Fibroblast of skin of abdomen (primary cell): ENCODE measurements at regions not wholly inside any gene's neighbourhood (a gene's known extent, or its start where the extent isn't known, plus 50 kb on each side); places are given as distances from the start of the nearest gene placed in this dataset.
A peak's percentile ranks its signal among the peaks of the same experiment; 100 is the strongest.
"Not testable (repeated sequence)": the region's sequence is repeated elsewhere in the genome, so short reads cannot be mapped to it uniquely, and the experiment has no call there.

Experiments
- DNase-seq: peaks from one replicate; pipeline ENCODE4 v3.0.0-alpha.2; 2013

DNA sequence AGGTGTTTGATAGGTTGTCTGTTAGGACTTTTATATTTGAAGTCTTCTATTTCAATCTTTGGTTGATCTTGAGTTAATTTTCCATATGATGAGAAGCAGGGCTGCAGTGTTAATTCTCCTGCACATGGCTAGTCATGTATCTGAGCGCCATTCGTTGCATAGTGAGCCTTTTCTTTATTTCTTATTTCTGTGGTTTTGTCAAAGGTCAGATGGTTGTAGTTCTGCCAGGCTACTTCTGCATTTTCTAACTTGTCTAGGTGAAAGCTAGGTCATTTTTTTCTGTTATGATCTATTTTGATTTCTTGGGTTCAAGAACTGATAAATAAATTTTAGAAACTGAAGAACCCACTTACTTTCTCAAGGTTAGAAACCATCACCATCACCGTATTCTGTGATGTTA, 56.7 kb downstream of the CCDC74A start:
- DNase-seq, result no peak

DNA sequence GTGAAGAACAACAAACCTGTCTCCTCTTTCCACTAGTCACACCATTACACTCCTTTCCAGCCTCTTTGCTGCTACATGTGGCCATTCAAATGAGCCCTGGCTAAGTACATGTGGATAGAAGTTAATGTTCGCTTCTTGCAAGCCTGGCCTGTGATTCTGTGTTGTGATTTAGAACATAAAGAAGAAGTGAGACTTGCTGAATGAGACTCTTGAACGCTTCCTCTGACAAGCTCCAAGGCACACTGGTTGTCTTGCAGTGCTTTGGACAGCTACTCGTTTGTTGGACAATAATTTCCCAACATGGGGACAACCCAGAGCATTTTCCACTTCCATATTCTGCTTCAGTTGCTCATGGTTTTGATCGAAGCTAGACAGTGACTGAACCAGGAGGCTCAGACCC, 57.3 kb downstream of the CCDC74A start:
- DNase-seq, result no peak

DNA sequence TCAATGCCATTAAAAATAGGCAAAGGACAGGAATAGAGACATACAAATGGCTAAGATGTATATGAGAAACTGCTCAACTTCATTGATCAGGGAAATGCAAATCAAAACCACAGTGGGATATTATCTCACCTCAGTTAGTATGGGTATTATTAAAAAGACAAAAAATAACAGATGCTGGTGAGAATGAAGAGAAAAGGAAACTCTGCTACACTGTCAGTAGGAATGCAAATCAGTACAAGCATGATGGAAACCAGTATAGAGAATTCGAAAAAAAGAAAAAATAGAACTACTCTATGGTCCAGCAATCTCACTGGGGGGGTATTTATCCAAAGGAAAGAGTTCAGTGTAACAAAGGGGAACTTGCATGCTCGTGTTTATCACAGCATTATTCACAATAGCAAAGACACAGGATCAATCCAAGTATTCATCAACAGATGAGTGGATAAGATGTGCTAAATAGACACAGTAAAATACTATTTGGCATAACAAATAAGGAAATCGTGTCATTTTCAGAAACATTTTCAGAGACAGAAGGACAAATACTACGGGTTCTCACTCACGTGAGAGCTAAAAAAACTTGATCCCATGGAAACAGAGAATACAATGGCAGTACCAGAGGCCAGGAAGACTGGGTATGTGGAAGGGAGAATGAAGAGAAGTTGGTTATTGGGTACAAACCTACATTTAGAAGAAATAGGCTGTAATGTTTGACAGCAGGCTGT, 60.6 kb downstream of the CCDC74A start:
- DNase-seq, result no peak

DNA sequence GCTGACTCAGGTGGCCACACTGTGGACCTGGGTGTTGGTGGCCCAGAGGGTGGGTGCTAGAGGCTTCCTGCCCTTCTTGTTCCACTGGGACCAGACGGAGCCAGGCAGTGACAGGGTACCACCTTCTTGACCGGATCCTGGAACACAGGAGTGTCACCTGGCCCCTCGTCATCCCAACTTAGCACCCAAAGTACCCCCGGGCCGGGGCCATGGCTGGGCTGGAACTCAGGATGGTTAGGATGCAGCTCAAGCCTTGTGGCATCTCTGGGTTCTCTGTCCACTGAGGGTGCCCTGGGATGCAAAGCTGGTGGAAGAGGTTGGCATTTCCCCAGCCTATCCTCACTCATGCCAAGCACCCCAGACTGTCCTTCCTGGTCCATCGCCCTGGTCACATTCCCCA, 61.4 kb downstream of the CCDC74A start:
- DNase-seq, result not testable (repeated sequence)

DNA sequence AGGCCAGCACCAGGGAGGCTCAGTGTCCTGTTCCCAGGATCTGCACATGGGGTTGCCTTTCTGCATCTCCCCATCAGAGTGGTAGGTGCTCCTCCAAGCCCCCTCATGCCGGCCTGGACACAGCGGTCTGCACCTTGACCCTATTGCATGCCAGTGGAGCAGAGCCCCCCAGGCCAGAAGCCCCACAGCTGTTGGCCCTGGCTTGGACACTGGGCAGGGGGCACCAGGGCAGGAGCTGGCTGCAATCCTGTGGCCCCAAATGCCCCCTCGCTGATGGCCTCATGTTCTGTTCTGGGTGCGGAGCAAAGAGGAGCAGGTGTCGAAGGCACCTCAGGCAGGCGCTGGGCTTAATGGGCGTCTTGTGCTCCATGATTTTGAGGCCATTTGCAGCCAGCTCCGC, 62.7 kb downstream of the CCDC74A start:
- DNase-seq, result no peak

DNA sequence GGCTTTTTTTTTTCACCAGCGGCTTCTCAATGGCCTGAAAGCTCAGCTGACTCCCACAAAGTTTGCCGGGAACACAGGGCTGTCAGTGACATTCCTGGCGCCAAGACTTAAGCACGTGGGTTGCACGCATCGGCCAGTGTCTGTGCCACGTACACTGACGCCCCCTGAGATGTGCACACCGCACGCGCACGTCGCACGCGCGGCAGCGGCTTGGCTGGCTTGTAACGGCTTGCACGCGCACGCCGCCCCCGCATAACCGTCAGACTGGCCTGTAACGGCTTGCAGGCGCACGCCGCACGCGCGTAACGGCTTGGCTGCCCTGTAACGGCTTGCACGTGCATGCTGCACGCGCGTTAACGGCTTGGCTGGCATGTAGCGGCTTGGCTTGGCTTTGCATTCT, 63.2 kb downstream of the CCDC74A start:
- DNase-seq, result no peak

DNA sequence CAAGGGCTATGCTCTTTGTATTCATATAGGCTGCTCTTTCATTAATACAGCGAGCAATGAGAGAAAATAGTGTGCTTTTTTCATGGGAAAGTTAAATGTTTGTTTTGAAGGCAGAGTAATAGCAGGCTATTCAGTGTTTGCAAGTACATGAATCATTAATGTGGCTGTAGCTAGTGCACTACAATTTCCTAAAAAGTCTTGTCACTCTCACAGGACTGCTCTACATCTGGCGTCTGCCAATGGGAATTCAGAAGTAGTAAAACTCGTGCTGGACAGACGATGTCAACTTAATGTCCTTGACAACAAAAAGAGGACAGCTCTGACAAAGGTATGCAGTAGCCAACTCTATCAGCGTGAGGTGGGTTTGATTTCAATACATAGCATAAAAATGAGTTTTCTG, 68.9 kb downstream of the CCDC74A start:
- DNase-seq, result not testable (repeated sequence)

DNA sequence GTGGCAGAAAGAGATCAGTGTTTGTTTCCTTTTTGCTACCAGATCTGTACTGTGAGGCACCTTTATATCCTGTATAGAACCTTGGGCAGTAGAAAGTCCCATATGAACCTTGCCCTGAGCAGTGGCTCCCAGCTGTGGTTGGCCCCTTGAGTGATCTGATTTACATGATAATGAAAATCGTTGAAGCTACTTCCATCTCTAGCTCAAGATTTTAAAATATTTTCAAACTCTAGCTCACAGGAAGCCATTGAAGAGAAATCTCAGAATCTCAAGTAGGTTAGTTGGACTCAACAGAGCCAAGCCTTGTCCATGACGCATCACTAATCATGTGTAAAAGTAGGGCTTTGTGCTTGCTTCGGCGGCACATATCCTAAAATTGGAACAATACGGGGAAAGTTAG, 74.8 kb downstream of the CCDC74A start:
- DNase-seq, result not testable (repeated sequence)

DNA sequence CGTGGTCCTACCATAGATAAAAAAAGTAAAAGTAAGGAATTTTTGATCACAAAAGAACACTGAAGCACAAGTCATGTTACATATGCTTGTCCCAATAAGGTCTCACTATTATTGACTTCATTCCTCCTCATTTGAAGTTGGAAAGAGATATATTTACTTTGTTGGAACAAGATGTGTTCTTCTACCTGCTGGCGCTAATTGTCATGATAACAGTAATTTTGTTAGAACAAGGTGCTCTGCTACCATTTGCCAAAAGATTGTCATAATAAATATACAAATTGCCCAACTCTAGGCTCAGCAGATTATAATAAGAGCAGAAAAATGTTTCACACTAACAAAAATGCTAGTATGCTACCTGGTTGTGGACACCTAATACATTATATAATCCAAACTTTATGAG, 77.0 kb downstream of the CCDC74A start:
- DNase-seq, result not testable (repeated sequence)

DNA sequence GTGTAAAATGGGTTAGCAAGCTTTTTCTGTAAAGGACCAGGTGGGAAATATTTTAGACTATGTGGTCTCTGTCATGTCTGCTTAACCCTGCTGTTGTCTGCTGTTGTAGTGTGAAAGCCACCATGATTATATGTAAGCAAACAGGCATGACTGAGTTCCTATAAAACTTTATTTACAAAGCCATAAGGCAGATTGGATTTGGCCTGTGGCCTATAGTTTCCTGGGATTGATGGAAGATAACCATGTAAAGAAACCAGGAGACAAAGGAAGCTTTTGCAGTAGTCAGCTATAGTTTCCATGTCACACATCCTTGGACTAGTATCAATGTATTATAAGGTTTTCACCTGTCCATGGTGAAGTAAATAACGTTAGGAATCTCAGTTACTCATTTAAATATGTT, 78.7 kb downstream of the CCDC74A start:
- DNase-seq, result not testable (repeated sequence)

DNA sequence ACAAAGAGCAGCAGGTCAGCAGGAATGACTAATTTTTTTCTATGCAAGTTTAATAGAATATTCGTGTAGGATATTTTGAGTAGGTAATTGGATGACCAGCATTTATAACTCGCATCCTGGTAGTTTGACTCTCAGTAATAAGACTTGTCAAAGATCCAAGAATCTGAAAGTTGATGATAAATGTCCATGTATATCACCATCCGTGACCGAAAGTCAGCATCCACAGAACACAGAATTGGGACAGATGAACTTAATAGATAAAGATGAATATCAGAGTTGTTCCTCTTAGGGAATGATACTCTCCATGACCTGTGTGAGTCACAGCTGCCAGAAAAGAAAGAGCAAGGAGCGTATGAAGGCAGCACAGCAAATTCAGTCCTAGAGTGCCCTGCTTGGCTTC, 79.4 kb downstream of the CCDC74A start:
- DNase-seq, result peak; percentile 9

DNA sequence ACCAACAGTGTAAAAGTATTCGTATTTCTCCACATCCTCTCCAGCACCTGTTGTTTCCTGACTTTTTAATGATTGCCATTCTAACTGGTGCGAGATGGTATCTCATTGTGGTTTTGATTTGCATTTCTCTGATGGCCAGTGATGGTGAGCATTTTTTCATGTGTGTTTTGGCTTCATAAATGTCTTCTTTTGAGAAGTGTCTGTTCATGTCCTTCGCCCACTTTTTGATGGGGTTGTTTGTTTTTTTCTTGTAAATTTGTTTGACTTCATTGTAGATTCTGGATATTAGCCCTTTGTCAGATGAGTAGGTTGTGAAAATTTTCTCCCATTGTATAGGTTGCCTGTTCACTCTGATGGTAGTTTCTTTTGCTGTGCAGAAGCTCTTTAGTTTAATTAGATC, 86.9 kb downstream of the CCDC74A start:
- DNase-seq, result not testable (repeated sequence)

DNA sequence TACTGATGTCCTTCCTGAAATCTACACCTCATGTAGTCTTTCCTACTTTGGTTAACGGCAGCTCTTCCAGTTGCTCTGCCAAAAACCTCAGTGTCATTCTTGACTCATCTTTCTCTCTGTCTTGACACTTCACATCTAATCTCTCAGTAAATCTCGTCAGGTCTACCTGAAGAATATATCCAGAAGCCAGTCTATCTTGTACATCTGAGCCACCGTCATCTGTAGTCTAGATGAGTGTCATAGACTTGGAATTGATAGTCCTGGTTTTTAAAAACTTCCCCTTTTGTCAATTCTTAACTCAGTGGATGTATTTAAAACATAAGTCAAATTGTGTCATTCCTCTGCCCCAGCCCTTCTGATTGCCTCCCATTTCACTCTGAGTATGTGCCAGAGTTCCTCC, 90.6 kb downstream of the CCDC74A start:
- DNase-seq, result not testable (repeated sequence)

DNA sequence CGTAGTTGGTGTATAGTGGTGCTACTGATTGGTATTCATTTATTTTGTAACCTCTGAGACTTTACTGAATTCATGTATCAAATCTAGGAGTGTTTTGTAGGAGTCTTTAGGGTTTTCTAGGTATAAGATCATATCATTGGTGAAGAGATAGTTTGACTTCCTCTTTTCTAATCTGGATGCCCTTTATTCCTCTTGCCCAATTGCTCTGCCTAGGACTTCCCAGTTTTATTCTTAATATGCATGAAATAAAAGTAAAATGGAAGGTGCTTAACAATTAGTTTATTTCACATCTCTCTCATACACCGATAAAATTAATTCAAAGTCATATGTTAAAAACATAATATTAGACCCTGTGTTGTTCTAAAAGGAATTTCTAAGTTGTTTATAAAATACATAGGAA, 95.2 kb downstream of the CCDC74A start:
- DNase-seq, result not testable (repeated sequence)

DNA sequence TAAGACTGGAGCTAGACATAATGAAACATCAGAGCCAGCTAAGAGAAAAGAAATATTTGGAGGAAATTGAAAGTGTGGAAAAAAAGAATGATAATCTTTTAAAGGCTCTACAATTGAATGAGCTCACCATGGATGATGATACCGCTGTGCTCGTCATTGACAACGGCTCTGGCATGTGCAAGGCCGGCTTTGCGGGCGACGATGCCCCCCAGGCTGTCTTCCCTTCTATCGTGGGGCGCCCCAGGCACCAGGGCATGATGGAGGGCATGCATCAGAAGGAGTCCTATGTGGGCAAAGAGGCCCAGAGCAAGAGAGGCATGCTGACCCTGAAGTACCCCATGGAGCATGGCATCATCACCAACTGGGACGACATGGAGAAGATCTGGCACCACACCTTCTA, 98.3 kb downstream of the CCDC74A start:
- not testable (repeated sequence) for DNase-seq

DNA sequence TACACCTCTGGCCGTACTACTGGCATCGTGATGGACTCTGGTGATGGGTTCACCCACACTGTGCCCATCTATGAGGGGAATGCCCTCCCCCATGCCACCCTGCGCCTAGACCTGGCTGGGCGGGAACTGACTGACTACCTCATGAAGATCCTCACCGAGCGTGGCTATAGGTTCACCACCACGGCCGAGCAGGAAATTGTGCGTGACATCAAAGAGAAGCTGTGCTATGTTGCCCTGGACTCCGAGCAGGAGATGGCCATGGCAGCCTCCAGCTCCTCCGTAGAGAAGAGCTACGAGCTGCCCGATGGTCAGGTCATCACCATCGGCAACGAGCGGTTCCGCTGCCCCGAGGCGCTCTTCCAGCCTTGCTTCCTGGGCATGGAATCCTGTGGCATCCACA, 98.9 kb downstream of the CCDC74A start:
- not testable (repeated sequence) for DNase-seq

DNA sequence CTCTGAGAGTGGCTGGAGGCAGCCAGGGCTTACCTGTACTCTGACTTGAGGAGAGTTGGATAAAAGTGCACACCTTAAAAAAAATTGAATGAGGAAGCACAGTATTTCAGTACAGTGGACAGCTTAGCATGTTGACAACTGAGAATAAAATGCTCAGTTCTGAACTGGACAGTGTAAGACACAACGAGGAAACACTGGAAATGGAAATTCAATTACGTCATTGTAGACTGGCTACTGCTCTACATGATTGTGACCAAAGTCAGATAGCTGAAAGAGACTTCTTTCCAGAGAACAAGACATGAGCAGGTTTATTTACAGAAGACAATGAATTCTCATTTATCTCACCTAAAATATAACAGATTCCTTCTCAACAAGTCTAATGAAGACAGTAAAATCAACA, 100.1 kb downstream of the CCDC74A start:
- not testable (repeated sequence) for DNase-seq

DNA sequence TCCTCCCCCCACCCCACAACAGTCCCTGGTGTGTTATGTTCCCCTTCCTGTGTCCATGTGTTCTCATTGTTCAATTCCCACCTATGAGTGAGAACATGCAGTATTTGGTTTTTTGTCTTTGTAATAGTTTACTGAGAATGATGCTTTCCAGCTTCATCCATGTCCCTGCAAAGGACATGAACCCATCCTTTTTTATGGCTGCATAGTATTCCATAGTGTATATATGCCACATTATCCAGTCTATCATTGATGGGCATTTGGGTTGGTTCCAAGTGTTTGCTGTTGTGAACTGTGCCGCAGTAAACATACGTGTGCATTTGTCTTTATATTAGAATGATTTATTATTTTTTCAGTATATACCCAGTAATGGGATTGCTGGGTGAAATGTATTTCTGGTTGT, 104.0 kb downstream of the CCDC74A start:
- not testable (repeated sequence) for DNase-seq

DNA sequence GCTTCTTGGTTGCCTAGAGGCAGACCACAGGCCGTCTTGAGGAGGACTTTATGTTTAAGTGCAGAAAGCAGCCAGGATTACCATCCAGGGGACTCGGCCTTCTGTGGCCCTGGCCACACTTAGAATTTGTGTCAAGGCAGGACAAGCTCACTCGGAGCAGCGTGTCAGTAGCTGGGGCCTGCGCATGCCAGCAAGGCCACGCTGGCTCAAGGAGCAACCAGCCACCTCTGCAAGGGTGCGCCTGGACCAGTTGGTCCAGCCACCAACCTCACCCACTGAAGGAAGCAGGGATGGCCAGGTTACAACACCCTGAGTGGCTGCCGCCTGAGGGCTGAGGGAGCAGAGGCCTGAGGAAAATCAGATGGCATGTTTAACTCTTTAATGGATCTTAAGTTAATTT, 105.7 kb downstream of the CCDC74A start:
- not testable (repeated sequence) for DNase-seq

DNA sequence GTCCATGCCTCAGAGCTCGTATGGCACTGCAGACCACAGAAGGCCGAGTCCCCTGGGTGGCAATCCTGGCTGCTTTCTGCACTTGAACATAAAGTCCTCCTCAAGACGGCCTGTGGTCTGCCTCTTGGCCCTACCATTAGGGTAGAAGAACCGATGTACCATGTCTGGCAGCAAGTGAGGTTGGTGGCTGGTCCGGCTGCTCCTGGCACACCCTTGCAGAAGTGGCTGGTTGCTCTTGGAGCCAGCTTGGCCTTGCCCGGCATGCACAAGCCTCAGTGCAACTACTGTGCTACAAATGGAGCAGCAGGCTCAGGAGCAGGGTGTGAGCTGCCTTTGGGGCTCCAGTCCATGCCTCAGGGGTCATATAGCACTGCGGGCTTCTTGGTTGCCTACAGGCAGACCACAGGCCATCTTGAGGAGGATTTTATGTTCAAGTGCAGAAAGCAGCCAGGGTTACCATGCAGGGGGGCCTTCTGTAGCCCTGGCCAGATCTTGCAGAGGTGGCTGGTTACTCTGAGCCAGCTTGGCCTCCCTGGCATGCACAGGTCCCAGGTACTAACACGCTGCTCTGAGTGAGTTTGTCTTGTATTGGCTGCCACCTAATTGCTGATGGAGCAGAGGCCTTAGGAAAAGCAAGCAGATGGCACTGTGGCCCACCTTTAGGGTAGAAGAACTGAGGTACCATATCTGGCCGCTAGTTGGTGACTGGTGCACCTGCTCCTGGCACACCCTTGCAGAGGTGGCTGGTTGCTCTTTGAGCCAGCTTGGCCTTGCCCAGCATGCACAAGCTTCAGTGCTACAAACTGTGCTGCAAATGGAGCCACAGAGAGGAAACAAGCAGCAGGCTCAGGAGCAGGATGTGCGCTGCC, 106.4 kb downstream of the CCDC74A start:
- DNase-seq, result not testable (repeated sequence)

DNA sequence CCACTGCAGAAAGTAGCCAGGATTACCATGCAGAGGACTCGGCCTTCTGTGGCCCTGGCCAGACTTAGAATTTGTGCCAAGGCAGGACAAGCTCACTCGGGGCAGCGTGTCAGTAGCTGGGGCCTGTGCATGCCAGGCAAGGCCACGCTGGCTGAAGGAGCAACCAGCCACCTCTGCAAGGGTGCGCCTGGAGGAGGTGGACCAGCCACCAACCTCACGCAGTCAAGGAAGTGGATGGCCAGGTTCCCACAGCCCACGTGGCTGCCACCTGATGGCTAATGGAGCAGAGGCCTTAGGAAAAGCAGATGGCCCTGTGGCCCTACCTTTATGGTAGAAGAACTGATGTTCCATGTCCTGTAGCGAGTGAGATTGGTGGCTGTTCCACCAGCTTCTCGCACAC, 107.9 kb downstream of the CCDC74A start:
- DNase-seq, result no peak

DNA sequence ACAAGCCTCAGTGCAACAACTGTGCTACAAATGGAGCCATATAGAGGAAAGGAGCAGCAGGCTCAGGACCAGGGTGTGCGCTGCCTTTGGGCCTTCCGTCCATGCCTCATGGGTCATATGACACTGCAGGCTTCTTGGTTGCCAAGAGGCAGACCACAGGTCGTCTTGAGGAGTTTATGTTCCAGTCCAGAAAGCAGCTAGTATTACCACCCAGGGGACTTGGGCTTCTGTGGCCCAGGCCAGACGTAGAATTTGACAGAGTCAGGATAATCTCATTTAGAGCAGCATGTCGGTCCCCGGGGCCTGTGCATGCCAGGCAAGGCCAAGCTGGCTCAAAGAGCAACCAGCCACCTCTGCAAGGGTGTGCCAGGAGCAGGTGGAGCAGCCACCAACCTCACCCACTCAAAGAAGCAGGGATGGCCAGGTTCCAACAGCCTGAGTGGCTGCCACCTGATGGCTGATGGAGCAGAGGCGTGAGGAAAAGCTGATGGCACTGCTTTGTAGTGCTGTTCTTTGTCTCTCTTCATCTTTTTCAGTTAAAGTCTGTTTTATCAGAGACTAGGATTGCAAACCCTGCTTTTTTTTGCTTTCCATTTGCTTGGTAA, 109.1 kb downstream of the CCDC74A start:
- not testable (repeated sequence) for DNase-seq

DNA sequence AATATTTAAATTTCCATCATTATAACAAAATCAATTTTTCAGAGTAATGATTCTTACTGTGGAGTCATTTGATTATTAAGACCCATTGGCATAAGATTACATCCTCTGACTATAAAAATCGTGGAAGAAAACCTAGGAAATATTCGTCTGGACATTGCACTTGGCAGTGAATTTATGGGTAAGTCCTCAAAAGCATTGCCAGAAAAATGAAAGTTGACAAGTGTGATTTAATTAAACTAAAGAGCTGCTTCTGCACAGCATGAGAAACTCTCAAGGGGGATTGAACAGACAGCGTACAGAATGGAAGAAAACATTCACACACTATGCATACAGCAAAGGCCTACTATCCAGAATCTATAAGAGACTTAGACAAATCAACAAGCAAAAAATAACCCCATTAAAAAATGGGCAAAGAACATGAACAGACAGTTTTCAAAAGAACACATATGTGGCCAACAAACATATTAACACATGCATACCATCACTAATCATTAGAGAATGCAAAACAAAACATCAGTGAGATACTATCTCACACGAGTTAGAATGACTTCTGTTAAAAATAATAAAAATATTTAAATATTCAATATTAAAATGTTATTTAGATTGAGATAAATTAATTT, 111.4 kb downstream of the CCDC74A start:
- not testable (repeated sequence) for DNase-seq
